Lower leg skin (tissue), 4 donors: ENCODE measurements at regions not wholly inside any gene's neighbourhood (a gene's known extent, or its start where the extent isn't known, plus 50 kb on each side); places are given as distances from the start of the nearest gene placed in this dataset.

ENCODE experiments used
- DNase-seq, 2 donors: peaks; one replicate each; pipeline ENCODE4 v3.0.0-alpha.2; 2019; ENCODE audit warnings: low spot score in 2 of 2
- H3K4me3 ChIP-seq: fragments of 200-600 bp; sonication (generic); 2 replicates; pipeline ENCODE4 v1.5.1; 2017; ENCODE audit warnings: mild to moderate bottlenecking, low read depth; ENCODE audit not compliant: poor library complexity, severe bottlenecking
- POLR2A ChIP-seq, 2 donors: fragments of 450-650 bp; IDR thresholded peaks; one replicate each; pipeline ENCODE4 v1.6.1; 2016 to 2017; ENCODE audit warnings: antibody characterized with exemption in 2 of 2, mild to moderate bottlenecking in 1 of 2, moderate library complexity in 1 of 2
- WGBS, 2 donors: methylation state at CpG; one replicate each; pipeline ENCODE4 v1.1.5; 2018; 5-methylcytosine and 5-hydroxymethylcytosine counted together
- intact Hi-C: fragments of 100-400 bp; cut with DNase I; formaldehyde crosslinking; loops from one replicate; pipeline ENCODE4 v1.15.0; 2023; ENCODE audit warnings: low total_unique reads
- TF ChIP-seq, protein P1 (sequence below), 3 donors: fragments of 450-650 bp; IDR thresholded peaks; one replicate each; pipeline ENCODE4 v1.5.1; 2016; ENCODE audit warnings: antibody characterized with exemption in 3 of 3, mild to moderate bottlenecking in 3 of 3, moderate library complexity in 2 of 3

DNA sequence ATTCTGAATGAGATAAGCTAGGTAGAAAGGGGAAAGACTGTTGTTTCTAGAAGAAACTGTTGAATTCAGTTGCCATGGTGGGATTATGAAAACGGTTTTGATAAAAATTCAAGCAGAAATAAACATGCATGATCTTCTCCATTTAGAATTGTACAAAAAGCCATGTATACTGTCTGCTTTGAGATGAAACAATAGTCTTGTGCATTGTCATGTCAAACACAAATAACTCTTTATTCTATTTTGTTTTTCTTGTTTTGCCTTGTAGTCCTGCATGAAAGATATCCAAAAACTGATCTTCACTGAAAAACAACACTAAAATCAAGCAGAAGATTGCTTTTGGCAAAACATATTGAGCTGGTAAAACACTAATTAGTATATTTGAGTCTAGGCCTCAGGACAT, 659.9 kb downstream of the LTN1 start:
- no peak for DNase-seq
- 56% methylated on average over 1 of the region's 1 CpG for WGBS, 2 donors
- no peak overlapping the region for H3K4me3 ChIP-seq
- intact Hi-C loops = no loop called here
- TF ChIP-seq POLR2A (IDR thresholded peaks at IDR 0.05) = no peak
- TF ChIP-seq, protein P1, sequence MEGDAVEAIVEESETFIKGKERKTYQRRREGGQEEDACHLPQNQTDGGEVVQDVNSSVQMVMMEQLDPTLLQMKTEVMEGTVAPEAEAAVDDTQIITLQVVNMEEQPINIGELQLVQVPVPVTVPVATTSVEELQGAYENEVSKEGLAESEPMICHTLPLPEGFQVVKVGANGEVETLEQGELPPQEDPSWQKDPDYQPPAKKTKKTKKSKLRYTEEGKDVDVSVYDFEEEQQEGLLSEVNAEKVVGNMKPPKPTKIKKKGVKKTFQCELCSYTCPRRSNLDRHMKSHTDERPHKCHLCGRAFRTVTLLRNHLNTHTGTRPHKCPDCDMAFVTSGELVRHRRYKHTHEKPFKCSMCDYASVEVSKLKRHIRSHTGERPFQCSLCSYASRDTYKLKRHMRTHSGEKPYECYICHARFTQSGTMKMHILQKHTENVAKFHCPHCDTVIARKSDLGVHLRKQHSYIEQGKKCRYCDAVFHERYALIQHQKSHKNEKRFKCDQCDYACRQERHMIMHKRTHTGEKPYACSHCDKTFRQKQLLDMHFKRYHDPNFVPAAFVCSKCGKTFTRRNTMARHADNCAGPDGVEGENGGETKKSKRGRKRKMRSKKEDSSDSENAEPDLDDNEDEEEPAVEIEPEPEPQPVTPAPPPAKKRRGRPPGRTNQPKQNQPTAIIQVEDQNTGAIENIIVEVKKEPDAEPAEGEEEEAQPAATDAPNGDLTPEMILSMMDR (IDR thresholded peaks at IDR 0.05) = no peak

DNA sequence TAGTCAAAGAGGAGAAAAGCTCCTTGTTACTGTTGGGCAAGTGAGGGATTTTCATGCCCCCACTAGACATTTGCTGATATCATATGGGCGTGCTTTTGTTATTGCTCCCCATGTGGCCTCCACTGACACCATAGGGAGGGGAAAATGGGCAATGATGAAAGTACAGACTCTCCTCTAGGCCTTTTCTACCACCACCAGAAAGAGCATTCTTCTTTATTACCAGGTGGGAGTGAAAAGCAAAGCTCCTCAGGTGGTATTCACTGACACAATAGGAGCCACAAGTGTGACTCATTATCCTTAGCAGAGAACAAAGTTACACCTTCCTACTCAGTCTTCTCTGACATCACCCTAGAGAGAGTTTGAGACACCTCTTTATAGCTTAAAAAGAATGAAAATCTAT, 667.1 kb downstream of the LTN1 start:
- intact Hi-C loops = no loop called here
- H3K4me3 ChIP-seq = no peak overlapping the region
- DNase-seq = no peak
- WGBS, 2 donors = 97 to 100% methylated on average over 1 of the region's 1 CpG
- no peak for TF ChIP-seq POLR2A (IDR thresholded peaks at IDR 0.05)
- TF ChIP-seq, protein P1 (IDR thresholded peaks at IDR 0.05) = no peak

DNA sequence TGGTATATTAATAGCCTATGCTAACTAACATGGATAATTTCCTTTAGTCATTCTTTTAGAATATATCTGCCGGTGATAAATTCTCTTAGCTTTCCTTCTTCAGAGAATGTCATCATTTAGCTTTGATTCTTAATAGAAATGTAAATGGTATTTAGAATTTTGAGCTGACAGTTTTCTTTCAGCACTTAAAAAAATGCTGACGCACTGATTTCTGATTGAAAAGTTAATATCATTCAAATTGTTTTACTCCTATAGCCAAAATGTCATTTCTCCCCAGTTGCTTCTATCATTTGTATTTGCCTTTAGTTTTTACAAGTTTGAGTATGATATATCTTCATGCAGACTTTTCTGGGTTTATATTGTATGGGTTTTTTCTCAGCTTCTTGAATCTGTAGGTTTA, 668.0 kb downstream of the LTN1 start:
- WGBS, 2 donors = 80 to 92% methylated on average over 2 of the region's 2 CpGs
- H3K4me3 ChIP-seq = no peak overlapping the region
- DNase-seq = no peak
- TF ChIP-seq, protein P1 (IDR thresholded peaks at IDR 0.05) = no peak
- no peak for TF ChIP-seq POLR2A (IDR thresholded peaks at IDR 0.05)
- intact Hi-C loops = no loop called here

DNA sequence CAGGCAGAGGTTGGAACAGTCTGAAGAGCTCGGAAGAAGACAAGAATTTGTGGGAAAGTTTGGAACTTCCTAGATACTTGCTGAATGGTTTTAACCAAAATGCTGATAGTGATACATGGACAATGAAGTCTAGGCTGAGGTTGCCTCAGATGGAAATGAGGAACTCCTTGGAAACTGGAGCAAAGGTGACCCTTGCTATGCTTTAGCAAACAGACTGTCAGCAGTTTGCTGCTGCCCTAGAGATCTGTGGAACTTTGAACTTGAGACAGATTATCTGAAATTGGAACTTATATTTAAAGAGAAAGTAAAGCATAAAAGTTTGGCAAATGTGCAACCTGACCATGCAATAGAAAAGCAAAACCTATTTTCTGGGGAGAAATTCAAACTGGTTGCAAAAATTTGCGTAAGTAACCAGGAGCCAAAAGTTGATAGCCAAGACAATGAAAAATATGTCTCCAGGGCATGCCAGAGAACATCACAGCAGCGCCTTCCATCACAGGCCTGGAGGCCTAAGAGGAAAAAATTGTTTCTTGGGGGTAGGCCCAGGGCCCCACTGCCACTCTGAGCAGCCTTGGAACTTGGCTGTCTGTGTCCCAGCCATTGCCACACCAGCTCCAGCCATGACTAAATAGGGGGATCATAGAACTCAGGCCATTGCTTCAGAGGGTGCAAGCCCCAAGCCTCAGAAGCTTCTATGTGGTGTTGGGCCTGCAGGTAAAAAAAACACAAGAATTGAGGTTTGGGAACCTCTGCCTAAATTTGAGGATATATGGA, 675.3 kb downstream of the LTN1 start:
- no peak for TF ChIP-seq POLR2A (IDR thresholded peaks at IDR 0.05)
- TF ChIP-seq, protein P1 (IDR thresholded peaks at IDR 0.05) = no peak
- H3K4me3 ChIP-seq = no peak overlapping the region
- intact Hi-C loops = no loop called here
- 78 to 83% methylated on average over 3 of the region's 3 CpGs for WGBS, 2 donors
- no peak for DNase-seq

DNA sequence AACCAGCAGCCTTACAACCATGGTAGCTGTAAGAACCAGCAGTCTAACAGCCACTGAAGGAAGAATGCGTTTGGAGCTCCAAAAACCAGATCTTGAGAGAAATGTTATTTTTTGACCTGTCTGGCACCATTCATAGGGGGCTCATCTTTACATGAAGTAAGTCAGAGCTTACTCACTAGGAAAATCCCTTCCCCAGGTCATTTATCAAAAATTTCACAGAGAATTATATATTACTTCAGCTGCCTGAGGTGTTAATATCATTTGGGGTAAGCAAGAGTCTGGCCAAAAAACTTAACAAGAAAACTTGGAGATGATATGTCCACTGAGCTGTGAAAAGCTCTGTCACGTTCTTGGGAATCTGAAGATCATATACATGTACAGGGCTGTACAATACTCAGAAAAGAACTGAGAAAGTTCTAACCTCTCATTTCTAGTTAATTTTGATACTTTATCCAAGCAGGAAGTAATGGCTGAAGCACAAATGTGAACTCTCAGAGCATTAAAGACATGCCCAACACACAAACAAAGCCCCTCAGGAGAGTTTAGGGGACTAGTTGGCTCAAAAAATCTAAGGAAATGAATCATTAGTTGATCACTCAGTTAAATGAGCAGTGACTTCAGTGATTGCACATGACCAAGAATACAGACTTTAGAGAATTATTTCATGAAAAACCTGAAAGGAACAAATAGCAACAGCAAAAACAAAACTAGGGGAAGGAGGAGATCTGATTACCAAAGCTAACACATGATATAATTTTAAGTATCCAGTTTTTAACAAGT, 681.1 kb downstream of the LTN1 start:
- intact Hi-C loops = no loop called here
- TF ChIP-seq POLR2A (IDR thresholded peaks at IDR 0.05) = no peak
- TF ChIP-seq, protein P1 (IDR thresholded peaks at IDR 0.05) = no peak
- 89 to 90% methylated on average over 2 of the region's 2 CpGs for WGBS, 2 donors
- no peak overlapping the region for H3K4me3 ChIP-seq
- no peak for DNase-seq
